Keratinocyte (primary cell): ENCODE measurements at regions not wholly inside any gene's neighbourhood (a gene's known extent, or its start where the extent isn't known, plus 50 kb on each side); places are given as distances from the start of the nearest gene placed in this dataset.

Experiments used
- EZH2 ChIP-seq: IDR thresholded peaks from one replicate; pipeline ENCODE4 v1.6.1; 2012; ENCODE audit warnings: inconsistent platforms, mild to moderate bottlenecking, low read length, moderate library complexity
- TF ChIP-seq, protein P1 (sequence below), 3 experiments: IDR thresholded peaks in 1 of 3; conservative IDR thresholded peaks in 1 of 3; optimal IDR thresholded peaks in 1 of 3; 2 replicates in 2 of 3; 3 replicates in 1 of 3; pipeline versions ENCODE3 to v1.5.1; 2011; ENCODE audit warnings: low read length in 3 of 3, mild to moderate bottlenecking in 3 of 3, moderate library complexity in 2 of 3, control low read depth in 1 of 3, inconsistent platforms in 1 of 3; ENCODE audit not compliant: insufficient read depth in 2 of 3; ENCODE audit errors: extremely low read depth in 1 of 3

DNA sequence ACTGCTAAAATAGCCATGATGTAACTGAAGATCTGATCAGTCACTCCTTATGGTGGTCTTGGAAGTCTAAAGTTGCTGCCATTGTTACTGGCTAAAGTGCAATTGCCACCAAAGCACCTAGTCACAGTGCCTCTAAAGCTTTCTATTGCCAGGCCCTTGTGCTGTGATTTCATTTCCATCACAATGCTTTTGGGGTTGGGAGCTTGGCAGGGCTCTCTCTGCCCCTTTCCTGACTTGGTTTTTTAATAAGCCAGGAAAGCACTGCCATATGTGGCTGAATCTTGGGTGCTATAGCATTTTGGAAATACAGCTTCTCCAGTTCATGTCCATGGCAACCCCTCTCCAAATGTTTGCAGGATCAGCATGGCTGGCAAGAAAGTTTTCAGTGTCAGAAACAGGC lies 1712.4 kb upstream of the TENM3 start:
- TF ChIP-seq, protein P1, sequence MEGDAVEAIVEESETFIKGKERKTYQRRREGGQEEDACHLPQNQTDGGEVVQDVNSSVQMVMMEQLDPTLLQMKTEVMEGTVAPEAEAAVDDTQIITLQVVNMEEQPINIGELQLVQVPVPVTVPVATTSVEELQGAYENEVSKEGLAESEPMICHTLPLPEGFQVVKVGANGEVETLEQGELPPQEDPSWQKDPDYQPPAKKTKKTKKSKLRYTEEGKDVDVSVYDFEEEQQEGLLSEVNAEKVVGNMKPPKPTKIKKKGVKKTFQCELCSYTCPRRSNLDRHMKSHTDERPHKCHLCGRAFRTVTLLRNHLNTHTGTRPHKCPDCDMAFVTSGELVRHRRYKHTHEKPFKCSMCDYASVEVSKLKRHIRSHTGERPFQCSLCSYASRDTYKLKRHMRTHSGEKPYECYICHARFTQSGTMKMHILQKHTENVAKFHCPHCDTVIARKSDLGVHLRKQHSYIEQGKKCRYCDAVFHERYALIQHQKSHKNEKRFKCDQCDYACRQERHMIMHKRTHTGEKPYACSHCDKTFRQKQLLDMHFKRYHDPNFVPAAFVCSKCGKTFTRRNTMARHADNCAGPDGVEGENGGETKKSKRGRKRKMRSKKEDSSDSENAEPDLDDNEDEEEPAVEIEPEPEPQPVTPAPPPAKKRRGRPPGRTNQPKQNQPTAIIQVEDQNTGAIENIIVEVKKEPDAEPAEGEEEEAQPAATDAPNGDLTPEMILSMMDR (optimal IDR thresholded peaks at IDR 0.05 in 1 of 3, IDR thresholded peaks at IDR 0.05 in 1 of 3, conservative IDR thresholded peaks at IDR 0.05 in 1 of 3; ENCODE audit: extremely low read depth in 1 of 3, insufficient read depth in 2 of 3, low read length in 3 of 3) = no peak
- no peak for TF ChIP-seq EZH2
